PC-9 (cell line): ENCODE measurements at regions not wholly inside any gene's neighbourhood (a gene's known extent, or its start where the extent isn't known, plus 50 kb on each side); places are given as distances from the start of the nearest gene placed in this dataset.

Experiments
- CTCF ChIP-seq: fragments of 200-600 bp; sonication (generic); conservative IDR thresholded peaks from 2 replicates; pipeline ENCODE4 v1.6.1; 2017; ENCODE audit warnings: mixed run types, antibody characterized with exemption, mild to moderate bottlenecking, moderate library complexity
- EZH2 ChIP-seq: fragments of 200-600 bp; sonication (generic); IDR thresholded peaks from 2 replicates; pipeline ENCODE4 v1.8.0; 2017; ENCODE audit warnings: antibody characterized with exemption, low read depth

- no peak for TF ChIP-seq CTCF
- no peak for TF ChIP-seq EZH2
Measured at GRCh38 chr20:47427746-47428145, 71.2 kb upstream of the ZMYND8 start.
